Parathyroid adenoma (tissue), 2 donors: ENCODE measurements at regions not wholly inside any gene's neighbourhood (a gene's known extent, or its start where the extent isn't known, plus 50 kb on each side); places are given as distances from the start of the nearest gene placed in this dataset.

Experiments used
- H2AFZ ChIP-seq: fragments of 300-600 bp; sonication (generic); one replicate; pipeline ENCODE4 v1.7.0; 2017; ENCODE audit warnings: antibody characterized with exemption, mild to moderate bottlenecking
- H3K27ac ChIP-seq: fragments of 300-600 bp; sonication (generic); one replicate; pipeline ENCODE4 v1.7.0; 2017
- H3K27me3 ChIP-seq: fragments of 300-600 bp; sonication (generic); one replicate; pipeline ENCODE4 v1.7.0; 2017; ENCODE audit warnings: low read length; ENCODE audit not compliant: control insufficient read depth, insufficient read depth
- H3K36me3 ChIP-seq: fragments of 300-600 bp; sonication (generic); one replicate; pipeline ENCODE4 v1.7.0; 2017; ENCODE audit warnings: low read length; ENCODE audit not compliant: control insufficient read depth, insufficient read depth
- H3K4me1 ChIP-seq: fragments of 300-600 bp; sonication (generic); one replicate; pipeline ENCODE4 v1.7.0; 2017; ENCODE audit warnings: control low read depth
- H3K4me2 ChIP-seq: fragments of 300-600 bp; sonication (generic); one replicate; pipeline ENCODE4 v1.7.0; 2017; ENCODE audit warnings: low read length
- H3K4me3 ChIP-seq: fragments of 300-600 bp; sonication (generic); one replicate; pipeline ENCODE4 v1.7.0; 2017; ENCODE audit warnings: low read depth, low read length
- H3K79me2 ChIP-seq: fragments of 300-600 bp; sonication (generic); one replicate; pipeline ENCODE4 v1.7.0; 2017; ENCODE audit warnings: control low read depth
- H3K9ac ChIP-seq: fragments of 300-600 bp; sonication (generic); one replicate; pipeline ENCODE4 v1.7.0; 2017; ENCODE audit warnings: mild to moderate bottlenecking
- H3K9me3 ChIP-seq: fragments of 300-600 bp; sonication (generic); one replicate; pipeline ENCODE4 v1.7.0; 2017; ENCODE audit warnings: low read length; ENCODE audit not compliant: control insufficient read depth
- CTCF ChIP-seq: fragments of 300-600 bp; sonication (generic); IDR thresholded peaks from one replicate; pipeline ENCODE4 v1.7.0; 2017; ENCODE audit warnings: antibody characterized with exemption, mild to moderate bottlenecking
- donor health status: primary hyperparathyroidism.

DNA sequence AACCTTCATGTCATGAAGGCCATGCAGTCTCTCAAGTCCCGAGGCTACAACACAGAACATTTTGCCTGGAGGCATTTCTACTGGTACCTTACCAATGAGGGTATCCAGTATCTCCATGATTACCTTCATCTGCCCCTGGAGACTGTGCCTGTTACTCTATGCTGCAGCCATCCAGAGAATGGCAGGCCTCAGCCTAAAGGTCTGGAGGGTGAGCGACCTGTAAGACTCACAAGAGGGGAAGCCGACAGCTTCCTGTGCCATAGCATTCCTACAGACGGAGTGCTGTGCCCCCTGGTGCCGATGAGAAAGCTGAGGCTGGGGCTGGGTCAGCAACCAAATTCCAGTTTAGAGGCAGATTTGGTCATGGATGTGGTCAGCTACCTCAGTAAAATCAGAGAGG lies 51.3 kb upstream of the CADPS start:
- Histone ChIP-seq H3K4me2 (no peak overlapping the region), H3K27ac (no peak overlapping the region), H3K4me3 (no peak overlapping the region), H3K4me1 (peaks cover 3% of the 10 kb centered on the region), H3K27me3 (no peaks in the 10 kb centered on the region), H3K79me2 (no peaks in the 10 kb centered on the region), H3K36me3 (no peaks in the 10 kb centered on the region), H2AFZ (no peak overlapping the region), H3K9me3 (no peaks in the 10 kb centered on the region), H3K9ac (no peak overlapping the region)
- no peak for TF ChIP-seq CTCF

- H3K4me1 ChIP-seq, result no peaks in the 10 kb centered on the region
- TF ChIP-seq CTCF, result no peak
- no peak overlapping the region for H2AFZ ChIP-seq
- H3K9me3 ChIP-seq, result no peaks in the 10 kb centered on the region
- no peak overlapping the region for H3K4me2 ChIP-seq
- H3K9ac ChIP-seq, result no peak overlapping the region
- H3K36me3 ChIP-seq, result no peaks in the 10 kb centered on the region
- H3K79me2 ChIP-seq, result no peaks in the 10 kb centered on the region
- H3K27ac ChIP-seq, result no peak overlapping the region
- H3K27me3 ChIP-seq, result no peaks in the 10 kb centered on the region
- no peak overlapping the region for H3K4me3 ChIP-seq
Observed at GRCh38 chr3:62928256-62928655, 53.0 kb upstream of the CADPS start.

DNA sequence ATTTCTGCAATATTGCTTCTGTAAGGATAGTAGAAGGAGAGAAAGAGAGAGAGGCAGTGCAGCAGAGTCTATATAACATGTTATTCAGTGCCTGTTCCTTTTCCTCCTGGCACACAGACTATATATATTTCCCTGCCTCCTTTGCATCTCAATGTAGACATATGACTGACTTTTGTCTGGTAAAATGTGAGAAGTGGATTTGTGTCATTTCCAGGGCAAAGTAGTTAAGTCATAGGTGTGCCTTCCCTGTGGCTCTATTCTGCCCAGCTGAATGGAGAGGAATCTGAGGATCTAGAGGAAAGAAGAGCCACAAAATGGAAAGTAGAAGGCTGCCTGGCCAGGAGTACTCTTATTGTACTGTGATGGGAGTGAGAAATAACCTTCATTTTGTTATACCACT lies 54.6 kb upstream of the CADPS start:
- no peaks in the 10 kb centered on the region for H3K36me3 ChIP-seq
- no peak for TF ChIP-seq CTCF
- no peaks in the 10 kb centered on the region for H3K9me3 ChIP-seq
- H3K27me3 ChIP-seq, result no peaks in the 10 kb centered on the region
- no peaks in the 10 kb centered on the region for H3K79me2 ChIP-seq
- no peak overlapping the region for H3K4me2 ChIP-seq
- no peak overlapping the region for H3K9ac ChIP-seq
- no peak overlapping the region for H2AFZ ChIP-seq
- H3K27ac ChIP-seq, result no peak overlapping the region
- no peak overlapping the region for H3K4me3 ChIP-seq
- no peaks in the 10 kb centered on the region for H3K4me1 ChIP-seq

DNA sequence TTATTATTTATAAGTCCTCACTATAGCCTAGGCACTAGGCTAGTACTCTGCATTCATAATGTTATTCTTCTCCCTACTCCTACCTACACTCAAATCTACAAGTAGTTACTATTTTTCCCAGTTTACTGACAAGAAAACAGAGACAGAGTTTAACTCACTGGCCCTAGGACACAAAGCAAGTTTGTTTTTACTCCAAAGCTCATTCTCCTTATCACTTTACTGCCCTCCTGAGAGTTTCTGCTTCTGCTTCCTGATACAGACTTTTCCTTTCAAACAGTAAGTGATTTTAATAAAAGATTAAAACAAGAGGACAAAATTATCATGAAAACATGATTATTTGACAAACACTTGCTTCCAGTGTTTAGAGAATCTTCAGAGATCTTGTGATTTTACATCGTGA lies 60.6 kb upstream of the CADPS start:
- Histone ChIP-seq H3K79me2 (no peaks in the 10 kb centered on the region), H3K36me3 (no peaks in the 10 kb centered on the region), H3K4me2 (no peak overlapping the region), H3K27ac (no peak overlapping the region), H2AFZ (no peak overlapping the region), H3K4me1 (peaks cover 3% of the 10 kb centered on the region), H3K4me3 (no peak overlapping the region), H3K9me3 (no peaks in the 10 kb centered on the region), H3K9ac (no peak overlapping the region), H3K27me3 (no peaks in the 10 kb centered on the region)
- TF ChIP-seq CTCF, result no peak

DNA sequence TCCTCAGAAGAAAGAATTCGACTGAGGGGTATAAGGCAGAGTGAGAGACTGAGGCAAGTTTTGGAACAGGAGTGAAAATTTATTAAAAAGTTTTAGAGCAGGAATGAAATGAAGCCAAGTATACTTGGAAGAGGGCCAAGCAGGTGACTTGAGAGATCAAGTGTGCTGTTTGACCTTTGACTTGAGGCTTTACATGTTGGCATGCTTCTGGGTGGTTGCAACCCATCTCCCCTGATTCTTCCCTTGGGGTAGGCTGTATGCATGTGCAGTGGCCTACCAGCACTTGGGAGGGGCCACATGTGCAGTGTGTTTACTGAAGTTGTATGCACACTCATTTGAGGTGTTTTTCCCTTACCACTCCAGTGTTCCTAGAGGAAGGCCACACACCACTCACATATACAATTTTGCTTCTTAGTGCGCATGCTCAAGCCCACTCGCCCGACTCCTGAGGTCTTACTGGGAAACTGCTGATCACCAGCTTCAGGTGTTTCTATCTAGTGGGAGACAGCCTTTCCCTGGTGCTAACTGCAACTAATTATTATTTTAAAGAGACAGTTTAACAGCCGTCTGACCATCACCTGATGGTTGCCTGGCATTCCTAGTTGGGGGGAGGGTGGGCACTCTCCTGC lies 61.5 kb upstream of the CADPS start:
- H3K4me1 ChIP-seq, result peaks cover 7% of the 10 kb centered on the region
- H3K27me3 ChIP-seq, result no peaks in the 10 kb centered on the region
- no peak overlapping the region for H2AFZ ChIP-seq
- no peaks in the 10 kb centered on the region for H3K9me3 ChIP-seq
- H3K4me3 ChIP-seq, result no peak overlapping the region
- TF ChIP-seq CTCF, result no peak
- H3K79me2 ChIP-seq, result no peaks in the 10 kb centered on the region
- H3K27ac ChIP-seq, result no peak overlapping the region
- H3K4me2 ChIP-seq, result no peak overlapping the region
- H3K36me3 ChIP-seq, result no peaks in the 10 kb centered on the region
- no peak overlapping the region for H3K9ac ChIP-seq
